ENCODE measurements at regions not wholly inside any gene's neighbourhood (a gene's known extent, or its start where the extent isn't known, plus 50 kb on each side); places are given as distances from the start of the nearest gene placed in this dataset.
"Not testable (repeated sequence)": the region's sequence is repeated elsewhere in the genome, so short reads cannot be mapped to it uniquely, and the experiment has no call there.

DNA sequence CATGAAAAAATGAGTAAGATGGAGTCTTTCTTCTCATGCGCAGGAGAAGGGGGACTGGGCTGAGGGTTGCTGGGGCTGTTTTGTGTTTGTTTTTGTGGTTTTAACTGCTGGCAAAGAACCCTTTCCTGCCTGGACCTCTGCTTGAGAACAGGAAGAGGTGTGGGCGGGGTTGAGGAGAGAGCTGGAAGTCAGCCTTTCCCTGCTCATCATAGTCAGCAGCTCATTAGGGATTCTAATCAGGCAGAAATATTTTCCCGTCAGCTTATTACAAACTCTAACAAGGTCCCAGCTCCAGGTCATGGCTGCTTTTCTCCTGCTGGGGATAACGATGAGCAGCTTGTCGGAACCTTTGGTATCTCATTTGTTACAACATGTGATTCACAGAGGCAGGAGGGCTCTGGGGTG, 185.0 kb upstream of the NRXN3 start:
- no peak for DNase-seq (ENCODE audit: low read depth)

DNA sequence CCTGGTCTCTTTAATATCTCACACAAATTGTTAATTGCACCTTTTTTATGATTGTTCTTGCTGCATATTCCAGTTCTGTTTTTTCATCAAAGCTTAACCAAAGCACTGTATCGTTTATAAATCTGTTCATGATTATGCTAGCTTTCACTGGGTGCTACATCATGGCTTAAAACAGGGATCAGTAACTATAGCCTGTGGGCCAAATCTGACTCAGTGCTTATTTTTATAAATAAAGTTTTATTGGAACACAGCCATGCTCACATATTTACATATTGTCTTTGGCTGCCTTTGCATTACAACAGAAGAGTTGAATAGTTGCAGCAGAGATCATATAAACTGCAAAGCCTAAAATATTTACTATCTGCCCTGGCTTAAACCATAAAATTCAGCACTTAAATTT, 183.4 kb upstream of the NRXN3 start:
- DNase-seq (ENCODE audit: low read depth): no peak

DNA sequence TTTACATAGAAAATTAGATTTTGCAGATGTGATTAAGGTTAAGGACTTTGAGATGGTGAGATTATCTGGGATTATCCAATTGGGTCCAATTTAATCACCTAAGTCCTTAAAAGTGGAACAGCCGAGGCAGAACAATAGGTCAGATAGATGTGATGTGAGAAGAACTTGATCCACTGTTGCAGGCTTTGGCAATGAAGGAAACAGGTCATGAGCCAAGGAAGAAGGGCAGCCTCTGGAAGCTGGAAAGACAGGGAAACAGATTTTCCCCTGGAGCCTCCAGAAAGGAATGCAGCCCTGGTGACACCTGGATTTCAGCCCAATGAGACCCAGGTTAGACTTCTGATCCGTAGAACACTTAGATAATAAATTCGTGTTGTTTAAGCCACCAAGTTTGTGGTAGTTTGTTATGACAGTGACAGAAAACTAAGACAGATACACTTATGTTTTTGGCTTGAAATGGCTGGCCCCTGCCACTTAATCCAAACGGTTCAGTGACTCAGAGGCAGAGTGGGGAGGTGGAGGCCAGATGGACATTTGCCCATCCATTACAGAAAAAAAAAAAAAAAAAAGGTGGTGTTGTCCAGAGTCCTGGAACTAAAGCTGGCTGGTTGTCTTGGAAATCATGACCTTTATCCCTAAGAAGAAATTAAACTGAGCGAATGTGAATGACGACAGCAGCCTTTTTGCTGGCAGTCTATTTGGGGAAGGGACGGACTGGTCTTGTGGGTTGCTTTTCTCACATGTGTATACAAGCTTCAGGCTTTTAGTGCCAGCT, 181.9 kb upstream of the NRXN3 start:
- no peak for DNase-seq (ENCODE audit: low read depth)

DNA sequence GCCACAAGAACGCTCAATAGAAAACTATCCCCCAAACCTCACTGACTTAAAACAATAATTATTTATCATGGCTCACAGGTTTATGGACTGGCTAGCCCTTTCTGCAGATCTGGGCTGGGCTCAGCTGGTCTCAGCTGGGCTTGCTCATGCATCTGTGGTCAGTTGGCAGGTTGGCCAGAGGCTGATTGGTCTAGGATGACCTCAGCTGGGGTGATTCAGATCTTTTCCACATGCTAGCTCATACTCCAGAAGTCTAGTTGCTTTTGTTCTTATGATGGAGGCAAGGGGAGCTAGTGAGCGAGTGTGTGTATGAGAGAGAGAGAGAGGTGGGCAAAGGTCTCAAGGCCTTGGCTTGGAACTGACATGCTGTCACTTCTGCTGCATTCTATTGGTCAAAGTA, 181.2 kb upstream of the NRXN3 start:
- peak; percentile 66 for DNase-seq (ENCODE audit: low read depth)

DNA sequence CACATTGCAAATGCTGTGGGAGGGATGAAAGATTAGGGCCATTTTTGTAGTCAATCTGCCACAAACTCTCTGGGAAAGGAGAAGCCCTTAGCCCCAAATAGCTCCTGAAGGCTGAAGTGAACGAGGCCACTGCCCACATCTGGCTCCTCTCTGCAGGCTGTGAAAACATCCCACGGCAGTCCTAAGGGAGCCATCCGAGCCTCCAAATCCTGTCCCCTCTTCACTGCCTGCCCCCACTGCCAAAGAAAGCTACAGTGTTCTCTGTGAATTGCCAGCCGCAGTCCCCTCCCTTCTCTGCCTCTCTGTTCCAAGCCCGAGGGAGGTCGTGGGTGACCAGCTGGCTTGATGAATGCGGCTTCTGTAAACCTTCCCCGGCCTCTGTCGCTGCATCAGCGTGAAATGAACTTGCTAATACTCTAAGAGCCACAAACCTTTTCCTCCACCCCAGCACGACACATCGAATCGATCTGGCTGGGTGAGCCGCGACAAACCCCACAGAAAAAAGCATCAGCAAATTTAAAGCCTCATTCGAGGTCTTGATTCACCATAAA, 180.7 kb upstream of the NRXN3 start:
- no peak for DNase-seq (ENCODE audit: low read depth)

DNA sequence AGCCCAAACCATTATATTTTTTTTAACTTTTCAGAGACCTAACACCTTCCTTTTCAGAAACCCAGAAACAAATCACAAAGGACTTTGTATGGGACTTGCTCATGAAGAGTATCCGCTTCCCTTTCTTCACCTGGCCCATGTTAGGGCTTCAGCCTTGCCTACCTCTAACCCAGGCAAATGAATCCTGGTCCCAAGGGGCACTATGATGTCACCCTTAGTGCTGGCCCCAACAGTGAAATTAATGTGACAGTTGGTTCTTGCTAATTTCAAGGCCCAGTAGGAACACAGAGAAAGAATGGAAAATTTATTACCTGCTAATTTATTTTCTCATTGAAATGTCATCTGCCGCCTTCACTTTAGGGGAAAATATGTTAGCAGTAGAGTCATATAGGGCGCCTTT, 179.8 kb upstream of the NRXN3 start:
- no peak for DNase-seq (ENCODE audit: low read depth)

DNA sequence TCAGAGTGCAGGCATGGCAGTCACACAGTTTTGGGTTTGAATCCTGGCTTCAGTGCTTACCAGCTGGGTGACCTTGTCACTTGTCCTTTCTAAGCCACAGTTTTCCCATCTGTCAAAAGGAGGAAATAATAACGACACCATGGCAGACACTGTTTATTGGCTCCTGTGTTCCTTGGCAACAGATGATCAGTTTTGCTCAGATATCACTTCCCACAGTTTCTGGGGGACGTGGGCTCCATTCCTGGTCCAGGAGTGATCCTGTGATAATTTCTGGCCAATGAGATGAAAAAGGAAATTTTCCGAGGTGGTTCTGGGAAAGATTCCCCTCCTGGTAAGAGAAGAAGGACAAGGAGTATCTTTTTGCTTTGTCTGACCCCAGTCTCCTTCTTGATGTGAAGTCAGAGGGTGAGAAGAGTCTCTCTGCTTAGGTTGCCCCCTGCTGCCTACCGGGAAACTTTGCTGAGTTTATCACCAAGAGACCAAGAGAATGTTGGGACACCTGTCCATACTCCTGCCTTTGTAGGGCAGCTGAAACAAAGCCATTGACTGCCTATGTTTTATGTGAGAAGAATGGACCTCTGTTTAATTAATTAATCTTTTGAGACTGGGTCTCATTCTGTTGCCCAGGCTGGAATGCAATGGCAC, 178.9 kb upstream of the NRXN3 start:
- no peak for DNase-seq (ENCODE audit: low read depth)

DNA sequence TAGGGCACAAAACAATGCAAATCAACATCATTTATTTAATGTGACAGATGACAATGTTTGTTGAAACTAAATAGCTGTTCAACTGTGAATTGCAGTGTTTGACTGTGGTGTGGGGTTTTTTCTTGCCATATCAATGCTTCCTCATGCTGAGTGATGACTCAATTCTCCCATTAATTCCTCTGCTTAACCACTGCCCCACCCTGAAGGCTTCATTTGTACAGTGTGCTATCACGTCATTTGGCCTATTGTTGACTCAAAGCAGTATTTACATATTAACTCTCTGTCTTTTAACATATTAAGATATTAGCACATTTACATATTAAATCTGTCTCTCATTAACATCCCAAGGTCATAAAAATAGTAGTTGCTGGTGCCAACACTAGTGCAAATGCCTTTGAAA, 164.8 kb upstream of the NRXN3 start:
- DNase-seq (ENCODE audit: low read depth): no peak

DNA sequence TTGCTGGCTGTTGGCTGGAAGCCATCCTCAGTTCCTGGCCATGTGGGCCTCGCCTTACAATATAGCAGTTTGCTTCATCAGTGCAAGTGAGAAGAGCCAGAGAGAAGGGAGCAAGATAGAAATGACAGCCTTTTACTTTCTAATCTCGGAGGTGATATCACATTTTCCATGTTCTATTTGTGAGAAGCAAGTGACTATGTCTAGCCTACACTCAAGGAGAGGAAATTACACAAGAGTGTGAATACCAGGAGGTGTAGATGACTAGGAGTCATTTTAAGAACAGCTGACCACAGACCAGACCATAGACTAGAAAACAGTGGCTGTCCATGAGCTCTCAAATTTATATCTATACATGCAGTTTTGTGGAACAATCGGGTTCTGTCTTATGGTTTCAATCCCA, 163.0 kb upstream of the NRXN3 start:
- DNase-seq (ENCODE audit: low read depth): no peak

DNA sequence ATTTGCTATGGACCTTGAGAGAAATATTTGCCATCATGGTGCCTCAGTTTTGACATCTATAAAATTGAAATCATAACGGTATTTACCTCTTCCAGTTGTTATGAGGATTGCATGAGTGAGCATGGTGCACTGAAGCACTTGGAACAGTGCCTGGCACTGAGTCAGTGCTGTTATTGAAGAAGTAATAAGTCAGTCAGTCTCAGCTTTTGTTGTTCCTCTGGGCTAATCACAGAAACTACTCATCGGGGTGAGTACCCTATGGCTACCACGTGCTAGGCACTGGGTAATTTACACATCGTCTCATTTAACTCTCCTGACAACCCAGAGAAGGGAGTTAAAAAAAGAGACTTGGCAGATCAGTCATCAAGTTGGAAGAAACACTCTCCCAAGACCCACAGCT, 159.5 kb upstream of the NRXN3 start:
- no peak for DNase-seq (ENCODE audit: low read depth)

DNA sequence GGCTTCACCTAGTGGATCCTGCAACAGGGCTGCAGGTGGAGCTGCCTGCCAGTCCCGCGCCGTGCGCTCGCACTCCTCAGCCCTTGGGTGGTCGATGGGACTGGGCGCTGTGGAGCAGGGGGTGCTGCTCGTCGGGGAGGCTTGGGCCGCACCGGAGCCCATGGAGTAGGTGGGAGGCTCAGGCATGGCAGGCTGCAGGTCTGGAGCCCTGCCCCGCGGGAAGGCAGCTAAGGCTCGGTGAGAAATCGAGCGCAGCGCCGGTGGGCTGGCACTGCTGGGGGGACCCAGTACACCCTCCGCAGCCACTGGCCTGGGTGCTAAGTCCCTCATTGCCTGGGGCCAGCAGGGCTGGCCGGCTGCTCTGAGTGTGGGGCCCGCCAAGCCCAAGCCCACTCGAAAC, 156.3 kb upstream of the NRXN3 start:
- not testable (repeated sequence) for DNase-seq (ENCODE audit: low read depth)

DNA sequence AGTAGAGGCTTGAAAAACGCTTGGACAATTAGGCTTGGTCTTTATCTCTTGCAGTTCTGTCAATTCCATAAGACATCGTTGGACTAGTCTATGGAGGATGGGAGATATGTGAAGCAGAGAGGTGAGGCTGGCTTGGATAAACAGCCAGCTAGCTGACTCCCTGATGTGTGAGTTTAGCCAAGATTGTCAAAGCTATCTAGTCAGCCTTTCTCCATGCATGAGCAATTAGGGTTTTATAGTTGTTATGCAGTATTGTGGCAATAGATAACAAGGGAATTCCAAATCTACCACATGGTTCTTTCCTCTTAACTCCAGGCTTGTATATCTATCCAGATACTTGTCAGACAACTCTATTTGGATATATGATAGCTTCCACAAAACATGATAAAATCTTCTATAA, 153.6 kb upstream of the NRXN3 start:
- DNase-seq (ENCODE audit: low read depth): no peak

DNA sequence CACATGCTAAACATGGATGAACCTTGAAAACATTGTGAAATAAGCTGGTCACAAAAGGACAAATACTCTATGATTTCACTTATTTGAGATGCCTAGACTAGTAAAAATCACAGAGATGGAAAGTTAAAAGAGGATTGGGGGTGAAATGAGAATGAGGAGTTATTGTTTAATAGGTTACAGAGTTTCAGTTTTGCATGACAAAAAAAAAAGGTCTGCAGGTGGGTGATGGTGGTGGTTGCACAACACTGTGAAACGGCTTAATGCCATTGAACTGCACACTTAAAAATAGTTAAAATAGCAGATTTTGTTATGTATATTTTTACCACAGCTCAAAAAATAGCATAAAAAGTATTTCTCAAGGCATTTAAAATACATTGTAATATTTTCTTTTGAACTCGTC, 151.9 kb upstream of the NRXN3 start:
- DNase-seq (ENCODE audit: low read depth): no peak

DNA sequence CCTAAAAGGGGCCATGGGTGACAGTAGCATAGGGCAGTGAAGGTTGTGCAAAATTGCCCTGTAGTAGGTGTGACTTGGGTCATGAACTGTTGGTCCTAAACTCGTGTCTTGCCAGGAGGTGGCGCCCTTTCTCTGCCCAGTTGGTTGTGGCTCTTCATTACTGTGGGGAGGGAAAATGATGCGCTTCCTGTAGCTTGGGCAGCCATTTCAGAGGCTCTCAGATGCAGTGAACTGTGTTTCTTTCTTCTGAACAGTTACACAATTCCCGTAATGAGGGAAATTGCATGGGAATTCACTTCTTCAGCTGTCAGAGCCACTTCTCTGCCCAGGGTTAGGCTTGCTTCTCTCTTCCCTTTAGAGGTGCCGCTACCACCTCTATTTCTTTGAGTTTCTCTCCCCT, 148.1 kb upstream of the NRXN3 start:
- DNase-seq (ENCODE audit: low read depth): peak; percentile 33

DNA sequence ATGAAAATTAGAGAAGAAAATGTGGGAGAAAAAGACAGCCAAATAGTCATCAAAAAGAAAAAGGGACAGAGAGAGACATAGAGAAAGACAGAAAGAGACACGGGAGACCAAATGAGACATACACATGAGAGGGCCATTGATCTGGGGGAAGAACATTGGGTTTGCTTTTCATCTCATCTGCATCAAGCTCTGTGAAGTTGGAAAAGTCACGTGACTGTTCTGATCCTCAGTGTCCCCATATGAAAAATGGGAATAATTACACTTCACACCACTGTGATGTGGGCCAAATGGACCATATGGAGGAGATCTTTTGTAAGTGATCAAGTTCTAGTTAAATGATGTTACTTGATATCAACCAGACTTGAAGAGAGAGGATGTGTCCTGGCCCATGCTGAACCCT, 147.1 kb upstream of the NRXN3 start:
- no peak for DNase-seq (ENCODE audit: low read depth)

DNA sequence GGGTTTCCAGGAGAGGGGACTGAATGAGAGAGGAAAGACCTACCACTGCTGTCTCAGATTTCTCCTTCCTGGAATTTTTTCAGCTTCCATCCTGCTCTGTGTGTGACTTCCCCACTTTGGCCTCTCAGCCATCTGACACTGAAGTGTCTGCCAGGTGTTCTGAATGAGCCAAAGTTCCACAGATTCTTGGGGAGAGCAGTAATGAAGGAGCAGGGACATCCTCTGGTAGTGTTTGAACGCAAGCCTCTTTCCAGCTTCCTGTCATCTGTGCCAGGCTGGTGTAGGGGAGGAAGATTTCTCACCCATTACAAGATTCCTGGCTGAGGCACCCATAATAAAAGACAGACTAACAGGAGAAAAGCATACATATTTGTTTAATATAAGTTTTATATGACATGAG, 141.7 kb upstream of the NRXN3 start:
- no peak for DNase-seq (ENCODE audit: low read depth)

DNA sequence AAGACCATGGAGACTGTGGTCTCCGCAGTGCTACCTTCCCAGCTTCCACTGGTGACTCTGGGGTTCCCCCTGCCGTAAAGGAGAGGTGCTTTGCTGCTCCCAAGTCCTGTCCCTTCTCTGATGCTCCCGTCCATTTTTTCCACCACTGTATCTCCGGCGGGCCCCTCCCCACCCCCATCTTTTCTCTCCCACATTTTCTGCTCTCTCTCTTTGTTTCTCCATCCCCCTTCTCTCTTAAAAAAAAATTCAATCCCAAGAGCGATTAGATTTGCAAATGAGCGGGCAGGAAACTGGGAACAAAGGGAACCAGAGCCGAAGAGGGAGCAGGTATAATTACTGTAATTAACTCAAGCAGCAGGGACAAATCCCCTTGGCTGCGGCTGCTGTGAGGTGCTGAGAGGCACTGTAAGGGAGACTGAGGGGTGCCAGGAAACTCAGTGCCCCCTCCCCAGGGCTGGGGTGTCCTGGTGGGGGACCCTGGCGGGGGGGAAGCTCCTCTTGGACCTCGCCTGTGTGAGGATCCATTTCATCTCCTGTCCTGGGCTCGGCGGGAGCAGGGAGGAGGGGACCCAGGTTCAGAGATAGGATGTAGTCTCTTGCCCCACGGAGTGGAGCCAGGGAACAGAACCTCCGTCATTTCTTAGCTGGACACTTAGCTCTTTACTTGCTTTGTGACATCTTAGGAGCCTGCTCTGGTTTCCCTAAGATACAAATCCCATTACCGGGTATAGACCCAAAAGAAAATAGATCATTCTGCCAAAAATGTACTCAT, 140.4 kb upstream of the NRXN3 start:
- no peak for DNase-seq (ENCODE audit: low read depth)

DNA sequence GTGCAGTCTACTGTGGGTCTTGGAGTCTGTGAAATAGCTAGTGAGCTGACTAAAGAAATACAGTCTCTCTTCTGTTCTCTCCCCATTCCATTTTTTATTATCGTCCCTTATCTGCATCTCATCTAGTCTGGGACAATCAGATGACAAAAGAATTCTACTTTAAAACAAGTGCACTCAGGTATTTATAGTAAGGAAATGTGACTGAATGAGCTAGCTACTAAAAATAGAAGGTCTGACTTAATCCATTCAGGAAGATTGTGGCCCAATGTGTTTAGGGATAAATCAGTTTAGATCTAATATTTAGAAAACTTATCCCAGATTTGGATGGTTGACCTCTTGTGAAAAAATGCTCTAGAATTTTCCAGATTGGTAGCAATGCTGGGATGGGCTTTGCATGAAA, 126.8 kb upstream of the NRXN3 start:
- DNase-seq (ENCODE audit: low read depth): no peak

DNA sequence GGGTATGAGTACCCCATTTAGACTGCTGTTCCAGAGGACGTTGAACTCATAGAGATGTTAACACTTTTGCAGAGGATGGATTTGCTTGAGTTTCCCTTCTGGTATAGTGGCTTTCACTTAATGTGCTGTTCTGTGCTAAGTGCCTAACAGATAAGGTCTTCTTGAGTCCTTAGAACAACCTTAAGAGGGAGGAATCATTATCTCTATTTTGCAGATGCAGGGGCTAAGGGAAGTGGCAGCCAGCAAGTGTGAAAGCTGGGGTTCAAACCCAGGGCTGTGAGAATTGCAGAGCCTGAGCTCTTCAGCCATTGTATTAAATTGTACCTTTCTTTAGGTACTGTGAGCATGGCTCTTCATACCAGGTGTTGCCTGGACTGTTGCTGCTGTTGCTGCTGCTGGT, 122.1 kb upstream of the NRXN3 start:
- DNase-seq (ENCODE audit: low read depth): no peak

DNA sequence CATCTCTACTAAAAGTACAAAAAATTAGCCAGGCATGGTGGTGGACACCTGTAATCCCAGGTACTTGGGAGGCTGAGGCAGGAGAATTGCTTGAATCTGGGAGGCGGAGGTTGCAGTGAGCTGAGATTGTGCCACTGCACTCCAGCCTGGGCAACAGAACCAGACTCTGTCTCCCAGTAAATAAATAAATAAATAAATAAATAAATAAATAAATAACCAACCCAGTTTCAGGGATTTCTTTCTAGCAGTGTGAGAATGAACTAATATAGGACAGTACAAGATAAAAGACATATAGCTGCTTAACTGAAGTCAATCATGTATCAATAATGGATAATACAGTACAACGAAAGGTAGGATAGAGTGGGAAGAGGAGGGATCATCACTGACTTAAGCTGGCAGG, 113.3 kb upstream of the NRXN3 start:
- not testable (repeated sequence) for DNase-seq (ENCODE audit: low read depth)

DNA sequence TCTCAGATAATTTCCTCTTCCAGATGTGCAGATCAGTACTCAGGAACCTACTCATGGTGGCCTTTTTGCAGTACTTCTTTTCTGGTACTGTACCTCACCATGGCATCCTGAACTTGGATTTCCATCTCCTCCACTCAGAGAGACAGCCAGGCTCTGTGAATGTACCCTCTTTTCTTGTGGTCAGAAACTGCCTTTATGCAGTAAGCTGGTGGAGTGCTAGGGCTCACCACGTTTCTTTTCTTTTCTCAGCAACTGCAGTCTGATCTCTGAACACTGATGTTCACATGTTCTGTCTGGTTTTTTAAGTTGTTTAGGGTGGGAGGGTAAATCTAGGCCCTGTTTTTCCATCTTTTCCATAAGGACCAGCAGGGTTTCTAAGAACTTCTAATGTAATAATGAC, 99.8 kb upstream of the NRXN3 start:
- no peak for DNase-seq (ENCODE audit: low read depth)

DNA sequence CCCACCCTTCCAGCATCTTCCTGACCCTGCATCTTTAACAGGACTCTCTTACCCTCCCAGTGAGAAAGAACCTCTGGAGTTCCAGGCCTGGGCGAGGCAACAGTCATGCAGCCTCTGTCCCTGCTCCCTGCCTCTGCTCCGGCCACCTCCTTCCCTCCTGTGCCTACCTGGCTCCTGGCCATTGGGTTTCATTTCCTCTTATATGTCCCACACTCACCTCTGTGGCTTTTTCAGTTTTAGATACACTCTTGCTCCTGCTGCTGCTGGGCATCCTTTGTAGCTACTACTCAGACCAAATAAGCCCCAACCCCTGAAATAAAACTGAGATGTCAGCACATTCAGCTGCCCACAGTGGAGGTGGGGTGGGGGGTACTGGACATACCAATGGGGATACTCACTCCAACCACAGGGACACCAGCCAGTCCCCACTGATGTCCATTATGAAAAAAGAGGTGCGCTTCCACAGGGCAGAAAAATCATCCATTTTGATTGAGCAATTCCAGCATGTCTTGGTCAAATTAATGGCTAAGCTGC, 99.1 kb upstream of the NRXN3 start:
- no peak for DNase-seq (ENCODE audit: low read depth)
